Left lung (tissue), 4 donors: ENCODE measurements at regions not wholly inside any gene's neighbourhood (a gene's known extent, or its start where the extent isn't known, plus 50 kb on each side); places are given as distances from the start of the nearest gene placed in this dataset.

Experiments used
- ATAC-seq: fragments of 200-7000 bp; cut with Tn5 transposase; one replicate; pipeline ENCODE4 v1.9.1; 2020; ENCODE audit warnings: moderate library complexity
- DNase-seq, 4 donors: peaks; one replicate each; pipeline ENCODE4 v3.0.0-alpha.2; 2013 to 2020
- H3K27ac ChIP-seq, 2 donors: fragments of 200-600 bp; sonication (generic) in 1 of 2; one replicate each; pipeline versions ENCODE4 v1.5.0 to v1.8.0; 2020 to 2021
- H3K27me3 ChIP-seq, 2 donors: fragments of 200-600 bp; sonication (generic) in 1 of 2; one replicate each; pipeline versions ENCODE4 v1.5.0 to v1.8.0; 2020 to 2021
- H3K36me3 ChIP-seq, 2 donors: fragments of 200-600 bp; sonication (generic) in 1 of 2; one replicate each; pipeline versions ENCODE4 v1.5.0 to v1.8.0; 2020 to 2021
- H3K4me1 ChIP-seq, 2 donors: fragments of 200-600 bp; one replicate each; pipeline ENCODE4 v1.8.0; 2021
- H3K4me3 ChIP-seq, 2 donors: fragments of 200-600 bp; sonication (generic) in 1 of 2; one replicate each; pipeline versions ENCODE4 v1.5.0 to v1.8.0; 2020 to 2021; ENCODE audit warnings: mild to moderate bottlenecking in 1 of 2
- H3K9me3 ChIP-seq, 2 donors: fragments of 200-600 bp; sonication (generic) in 1 of 2; one replicate each; pipeline versions ENCODE4 v1.5.0 to v1.8.0; 2020 to 2021
- intact Hi-C, 2 donors: fragments of 100-400 bp; cut with DNase I; formaldehyde crosslinking; loops; one replicate each; pipeline versions ENCODE4 v1.11.2 to v1.14.2; 2022
- TF ChIP-seq, protein P1 (sequence below), 2 donors: fragments of 200-600 bp; sonication (generic) in 1 of 2; IDR thresholded peaks; one replicate each; pipeline versions ENCODE4 v1.5.0 to v1.8.0; 2021; ENCODE audit warnings: antibody characterized with exemption in 2 of 2
- donor health status: DM: no; HTN: yes; CAD: no.
- donor health status: DM: no; HTN: no; CAD: no.

- no peak overlapping the region for H3K27ac ChIP-seq
- no peaks in the 10 kb centered on the region for H3K4me1 ChIP-seq
- intact Hi-C loops = no loop called here
- H3K9me3 ChIP-seq = peaks cover 0 to 3% of the 10 kb centered on the region in 2 donors
- TF ChIP-seq, protein P1, sequence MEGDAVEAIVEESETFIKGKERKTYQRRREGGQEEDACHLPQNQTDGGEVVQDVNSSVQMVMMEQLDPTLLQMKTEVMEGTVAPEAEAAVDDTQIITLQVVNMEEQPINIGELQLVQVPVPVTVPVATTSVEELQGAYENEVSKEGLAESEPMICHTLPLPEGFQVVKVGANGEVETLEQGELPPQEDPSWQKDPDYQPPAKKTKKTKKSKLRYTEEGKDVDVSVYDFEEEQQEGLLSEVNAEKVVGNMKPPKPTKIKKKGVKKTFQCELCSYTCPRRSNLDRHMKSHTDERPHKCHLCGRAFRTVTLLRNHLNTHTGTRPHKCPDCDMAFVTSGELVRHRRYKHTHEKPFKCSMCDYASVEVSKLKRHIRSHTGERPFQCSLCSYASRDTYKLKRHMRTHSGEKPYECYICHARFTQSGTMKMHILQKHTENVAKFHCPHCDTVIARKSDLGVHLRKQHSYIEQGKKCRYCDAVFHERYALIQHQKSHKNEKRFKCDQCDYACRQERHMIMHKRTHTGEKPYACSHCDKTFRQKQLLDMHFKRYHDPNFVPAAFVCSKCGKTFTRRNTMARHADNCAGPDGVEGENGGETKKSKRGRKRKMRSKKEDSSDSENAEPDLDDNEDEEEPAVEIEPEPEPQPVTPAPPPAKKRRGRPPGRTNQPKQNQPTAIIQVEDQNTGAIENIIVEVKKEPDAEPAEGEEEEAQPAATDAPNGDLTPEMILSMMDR (IDR thresholded peaks at IDR 0.05) = no peak
- ATAC-seq = no peak
- no peaks in the 10 kb centered on the region for H3K36me3 ChIP-seq
- no peak overlapping the region for H3K4me3 ChIP-seq
- H3K27me3 ChIP-seq = no peaks in the 10 kb centered on the region
- DNase-seq = no peak
These were observed 426.1 kb upstream of the FANCL start for GRCh38 chr2:58667137-58667774.

DNA sequence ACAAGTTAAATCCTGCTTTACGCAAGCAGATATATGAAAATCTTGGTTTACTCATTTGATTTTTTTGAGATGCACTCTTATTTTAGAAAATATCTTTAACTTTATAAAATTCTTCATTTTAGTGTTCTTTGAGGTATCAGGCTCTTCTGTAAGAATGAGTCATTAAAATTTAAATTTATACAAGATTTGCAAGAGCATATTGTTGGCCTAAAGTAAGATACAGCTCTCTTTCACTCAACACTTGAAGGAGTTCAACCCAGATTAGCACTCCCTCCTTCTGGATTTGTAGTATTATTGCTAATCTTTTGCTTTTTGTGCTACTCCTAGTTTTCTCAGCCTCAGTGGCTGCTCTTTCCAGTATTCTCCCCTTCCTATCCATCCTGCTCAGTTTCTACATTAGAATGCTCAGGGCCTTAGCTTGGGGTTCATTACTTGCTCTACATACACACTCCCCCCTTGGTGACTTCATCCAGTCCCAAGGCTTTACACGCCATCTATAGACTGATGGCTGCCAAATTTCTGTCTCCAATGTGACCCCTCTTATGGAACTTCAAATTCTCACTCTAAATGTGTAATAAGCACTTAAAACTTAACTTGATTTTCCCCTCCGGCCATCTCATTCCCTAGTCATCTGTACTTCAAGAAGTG, 425.3 kb upstream of the FANCL start:
- ATAC-seq (no peak), DNase-seq (no peak)
- no peaks in the 10 kb centered on the region for H3K4me1 ChIP-seq
- no peak overlapping the region for H3K27ac ChIP-seq
- no peaks in the 10 kb centered on the region for H3K27me3 ChIP-seq
- H3K9me3 ChIP-seq = peaks cover 0 to 3% of the 10 kb centered on the region in 2 donors
- no peak overlapping the region for H3K4me3 ChIP-seq
- intact Hi-C loops = no loop called here
- TF ChIP-seq, protein P1 (IDR thresholded peaks at IDR 0.05) = no peak
- H3K36me3 ChIP-seq = no peaks in the 10 kb centered on the region

- H3K4me1 ChIP-seq = no peaks in the 10 kb centered on the region
- H3K4me3 ChIP-seq = no peak overlapping the region
- DNase-seq (no peak), ATAC-seq (no peak)
- intact Hi-C loops = no loop called here
- H3K9me3 ChIP-seq = peaks cover 0 to 3% of the 10 kb centered on the region in 2 donors
- H3K27me3 ChIP-seq = no peaks in the 10 kb centered on the region
- TF ChIP-seq, protein P1 (IDR thresholded peaks at IDR 0.05) = no peak
- no peak overlapping the region for H3K27ac ChIP-seq
- H3K36me3 ChIP-seq = no peaks in the 10 kb centered on the region
These were observed 424.0 kb upstream of the FANCL start for GRCh38 chr2:58665154-58665553.

- intact Hi-C loops = no loop called here
- no peak overlapping the region for H3K4me3 ChIP-seq
- no peak overlapping the region for H3K27ac ChIP-seq
- H3K9me3 ChIP-seq = peaks cover 0 to 3% of the 10 kb centered on the region in 2 donors
- no peaks in the 10 kb centered on the region for H3K27me3 ChIP-seq
- TF ChIP-seq, protein P1 (IDR thresholded peaks at IDR 0.05) = no peak
- DNase-seq (no peak), ATAC-seq (no peak)
- no peaks in the 10 kb centered on the region for H3K4me1 ChIP-seq
- no peaks in the 10 kb centered on the region for H3K36me3 ChIP-seq
These were observed 423.5 kb upstream of the FANCL start for GRCh38 chr2:58664523-58665151.

DNA sequence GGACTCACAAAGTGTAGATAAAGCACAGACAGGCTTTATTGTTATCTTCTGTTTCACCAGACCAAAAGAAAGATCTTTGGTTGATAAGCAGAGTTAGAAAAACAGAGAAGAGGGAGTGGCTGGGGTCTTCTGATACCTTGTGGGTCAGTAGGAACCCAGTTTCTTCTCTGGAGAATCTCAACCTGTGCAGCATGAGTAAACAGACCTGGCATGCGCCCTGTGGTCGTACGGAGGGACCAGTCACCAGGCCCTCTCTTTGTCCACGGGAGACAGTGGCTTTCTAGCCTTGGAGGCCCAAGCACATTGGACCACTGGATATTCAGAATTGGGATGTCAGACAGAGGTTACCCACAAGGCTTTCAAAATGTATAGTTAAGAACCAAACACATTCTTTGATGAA, 418.9 kb upstream of the FANCL start:
- no peak overlapping the region for H3K4me3 ChIP-seq
- no peaks in the 10 kb centered on the region for H3K36me3 ChIP-seq
- intact Hi-C loops = no loop called here
- no peaks in the 10 kb centered on the region for H3K4me1 ChIP-seq
- H3K27me3 ChIP-seq = no peaks in the 10 kb centered on the region
- H3K9me3 ChIP-seq = no peaks in the 10 kb centered on the region
- DNase-seq = no peak
- no peak for ATAC-seq
- no peak overlapping the region for H3K27ac ChIP-seq
- TF ChIP-seq, protein P1 (IDR thresholded peaks at IDR 0.05) = no peak
